RKO (cell line): ENCODE measurements at regions not wholly inside any gene's neighbourhood (a gene's known extent, or its start where the extent isn't known, plus 50 kb on each side); places are given as distances from the start of the nearest gene placed in this dataset.

ENCODE experiments used
- DNase-seq: peaks from one replicate; pipeline ENCODE4 v3.0.0-alpha.2; 2016; ENCODE audit warnings: low spot score

DNA sequence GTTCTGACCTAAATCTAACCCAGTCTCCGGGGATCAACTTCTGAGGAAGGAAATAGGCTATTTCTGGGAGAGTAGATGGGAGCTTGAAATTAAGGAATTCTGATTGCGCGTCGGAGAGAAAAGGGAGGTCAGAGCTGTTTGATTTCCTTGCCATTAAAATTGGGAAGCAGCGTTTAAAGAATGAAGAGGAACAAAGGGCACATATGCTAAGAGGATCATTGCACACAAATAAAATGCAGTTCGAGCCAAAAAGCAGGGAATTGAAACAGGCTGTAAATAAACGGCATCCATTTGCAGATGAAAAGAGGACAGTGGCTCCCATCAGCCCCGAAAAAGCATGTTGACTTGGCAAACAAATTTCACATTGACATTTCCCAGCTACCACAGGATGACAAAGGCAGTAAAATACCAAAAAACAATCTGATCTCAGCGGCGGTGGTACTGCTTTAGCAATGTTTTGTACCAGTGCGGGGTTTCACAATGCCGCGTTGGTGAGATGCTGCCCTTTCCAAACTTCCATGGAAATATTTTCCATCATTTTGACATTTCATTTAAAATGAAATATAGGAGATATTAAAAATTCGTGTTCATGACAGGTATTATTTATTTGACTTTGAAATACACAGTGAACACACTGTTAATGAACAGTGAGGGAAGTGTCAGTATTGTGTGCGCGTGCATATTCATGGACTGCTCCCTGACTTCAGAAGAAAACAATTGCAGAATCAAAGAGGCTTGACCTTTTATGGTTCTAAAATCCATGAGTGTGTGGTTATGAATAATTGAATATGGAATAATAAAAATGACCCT is 108.8 kb downstream of the SQOR start:
- no peak for DNase-seq

GRCh38 chr15:45744236-45744589 is 109.4 kb downstream of the SQOR start:
- DNase-seq = no peak

DNA sequence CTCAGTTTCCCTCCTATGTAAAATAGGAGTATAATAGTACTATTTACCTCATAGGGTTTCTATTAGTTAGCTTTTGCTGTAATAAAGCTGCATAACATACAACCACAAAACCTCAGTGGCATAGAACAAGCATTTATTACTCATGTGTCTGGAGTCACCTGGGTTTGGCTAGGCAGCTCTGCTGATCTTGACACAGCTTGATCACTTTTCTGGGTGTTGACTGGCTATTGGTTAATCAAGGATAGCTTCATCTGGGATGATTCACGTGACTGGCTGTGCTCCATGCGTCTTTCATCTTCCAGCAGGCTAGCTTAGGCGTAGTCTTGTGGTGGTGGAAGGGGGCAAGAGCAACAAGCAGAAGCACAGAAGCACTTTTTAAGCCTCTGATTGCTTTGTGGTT is 112.6 kb downstream of the SQOR start:
- DNase-seq = peak; percentile 16

DNA sequence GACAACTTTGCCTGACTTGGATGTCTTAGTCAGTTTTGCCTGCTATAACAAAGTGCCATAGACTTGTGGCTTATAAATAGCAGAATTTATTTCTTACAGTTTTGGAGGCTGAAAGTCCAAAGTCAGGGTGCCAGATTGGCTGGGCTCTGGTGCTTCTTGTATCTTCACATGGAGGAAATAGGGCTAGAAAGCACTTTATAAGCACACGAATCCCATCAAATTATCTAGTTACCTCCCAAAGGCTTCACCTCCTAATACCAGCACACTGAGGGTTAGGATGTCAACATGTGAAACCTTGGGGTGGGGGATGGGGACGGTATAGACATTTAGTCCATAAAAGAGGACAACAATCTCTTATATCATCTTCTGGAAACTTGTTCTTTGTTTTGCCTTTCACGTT is 116.8 kb downstream of the SQOR start:
- DNase-seq = no peak

GRCh38 chr15:45759936-45760335 is 125.1 kb downstream of the SQOR start:
- no peak for DNase-seq

- DNase-seq = no peak
Observed at GRCh38 chr15:45762726-45763125, 127.9 kb downstream of the SQOR start.

GRCh38 chr15:45763170-45763869 is 128.5 kb downstream of the SQOR start:
- DNase-seq = no peak

DNA sequence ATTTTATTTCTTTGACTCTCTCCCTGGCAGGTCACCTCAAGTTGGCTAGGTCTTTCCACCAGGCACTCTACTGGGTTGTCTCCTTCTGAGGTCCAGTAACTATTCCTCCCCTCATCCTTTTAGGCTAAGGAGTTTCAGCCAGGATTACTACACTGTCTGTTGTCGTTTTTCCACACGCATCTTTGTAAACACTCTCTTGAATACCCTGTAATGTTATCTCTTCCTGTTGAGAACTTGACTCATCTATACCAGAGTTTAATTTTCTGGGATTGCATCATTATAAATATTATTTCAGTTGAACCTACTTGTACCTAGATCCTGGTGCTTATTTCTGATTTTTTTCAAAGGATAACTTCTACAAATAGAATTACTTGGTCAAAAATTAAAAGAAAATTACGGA is 138.3 kb downstream of the SQOR start:
- no peak for DNase-seq

- DNase-seq = no peak
Observed at GRCh38 chr15:45776772-45777171, 141.9 kb downstream of the SQOR start.

DNA sequence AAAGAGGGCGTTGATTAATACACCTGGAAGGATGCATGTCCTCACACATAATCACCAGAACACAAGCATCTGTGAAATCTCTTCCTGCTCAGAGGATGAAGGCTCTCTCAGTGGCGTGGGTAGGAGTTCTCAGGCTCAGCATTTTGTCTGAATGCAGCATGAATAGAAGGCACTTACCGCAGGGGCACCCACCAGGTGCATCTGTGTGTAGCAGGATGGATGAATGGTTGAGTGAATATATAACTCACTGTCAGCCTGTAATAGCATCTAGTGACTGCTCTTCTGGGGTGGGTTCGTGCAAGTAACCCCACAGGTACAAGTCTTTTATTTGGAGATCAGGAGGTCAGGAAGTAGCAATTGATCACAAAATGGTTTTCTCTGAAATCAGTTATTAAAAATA is 143.0 kb downstream of the SQOR start:
- DNase-seq = no peak

DNA sequence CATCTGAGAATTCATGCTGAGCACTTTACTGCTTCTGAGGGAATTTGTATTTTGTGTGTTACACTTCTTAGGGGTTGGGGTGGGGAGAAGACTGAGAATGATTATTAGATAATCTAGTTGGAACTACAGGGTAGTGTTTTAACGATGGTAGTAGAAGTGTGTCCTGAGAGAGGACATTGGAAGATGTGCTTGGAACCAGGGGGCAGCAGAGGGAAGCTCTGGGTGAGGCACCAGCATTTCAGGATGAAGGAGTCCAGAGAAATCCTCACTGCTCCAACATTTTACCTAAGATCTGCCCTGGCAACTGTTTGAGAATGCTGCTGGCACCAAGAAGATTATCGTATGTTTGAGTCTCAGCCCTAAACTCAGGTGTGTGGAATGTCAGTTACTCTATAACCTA is 145.5 kb downstream of the SQOR start:
- no peak for DNase-seq

DNA sequence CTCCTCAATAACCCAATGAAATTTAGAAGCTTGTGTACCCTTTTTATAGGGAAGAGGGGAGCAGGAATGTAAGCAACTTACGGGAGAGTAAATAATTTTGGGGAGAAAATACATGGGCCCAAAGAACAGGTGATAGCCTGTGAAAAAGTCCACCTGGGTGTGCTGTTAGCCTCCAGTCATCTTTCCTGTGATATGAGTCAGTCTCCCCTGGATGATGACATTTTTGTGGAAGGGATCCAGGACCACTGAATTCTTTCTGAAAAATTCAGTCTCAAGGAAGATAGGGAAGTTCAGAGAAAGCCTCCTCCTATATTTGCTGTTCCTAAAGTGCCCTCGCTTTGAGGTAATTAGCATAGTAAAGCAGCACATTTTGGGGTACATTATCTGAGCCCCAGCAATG is 149.8 kb downstream of the SQOR start:
- no peak for DNase-seq

DNA sequence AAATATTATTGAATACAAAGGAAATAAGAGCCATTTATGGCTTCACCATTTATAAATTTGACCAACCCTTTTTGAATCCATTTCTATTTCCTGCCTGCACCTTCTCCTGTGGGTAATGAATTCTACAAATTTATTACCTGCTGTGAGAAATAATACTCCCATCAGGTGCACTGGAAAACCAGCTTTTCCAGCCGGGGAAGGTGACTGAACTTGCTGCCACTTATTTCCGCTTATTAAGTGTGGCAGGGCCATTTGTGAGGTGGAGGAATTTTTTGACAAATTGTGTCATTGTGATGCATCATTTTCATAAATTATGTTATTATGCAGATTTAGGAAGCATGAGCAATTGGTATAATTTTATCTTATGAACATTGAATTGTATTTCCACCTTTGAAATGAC is 151.1 kb downstream of the SQOR start:
- no peak for DNase-seq

DNA sequence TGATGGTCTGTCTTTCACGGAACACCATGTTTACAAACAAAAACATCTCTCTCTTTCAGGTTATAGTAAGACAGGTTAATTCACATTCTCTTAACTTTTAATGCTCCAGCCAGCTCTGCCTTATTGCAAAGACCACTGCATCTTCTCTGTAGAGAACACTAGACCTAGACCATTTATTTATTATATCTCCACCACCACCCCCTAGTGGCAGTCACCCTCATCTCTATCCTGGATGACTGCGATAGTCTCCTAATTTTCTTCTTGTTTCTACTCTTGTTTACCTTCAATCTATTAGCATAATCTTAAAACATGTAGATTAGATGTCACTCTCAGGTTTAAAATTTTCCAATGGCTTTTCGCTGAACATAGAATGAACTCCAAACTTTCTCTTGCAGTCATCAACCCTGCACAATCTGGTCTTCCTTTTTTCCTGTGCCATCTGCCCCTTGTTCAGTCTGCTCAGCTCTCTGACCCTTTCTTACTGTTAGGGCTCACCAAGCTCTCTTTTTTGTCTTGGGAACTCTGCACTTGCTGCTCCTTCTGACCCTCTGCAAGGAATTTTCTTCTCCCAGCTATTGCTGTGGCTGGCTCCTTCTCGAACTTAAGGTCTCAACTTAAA is 155.6 kb downstream of the SQOR start:
- peak; percentile 16 for DNase-seq

- no peak for DNase-seq
Observed at GRCh38 chr15:45794304-45794703, 159.5 kb downstream of the SQOR start.

DNA sequence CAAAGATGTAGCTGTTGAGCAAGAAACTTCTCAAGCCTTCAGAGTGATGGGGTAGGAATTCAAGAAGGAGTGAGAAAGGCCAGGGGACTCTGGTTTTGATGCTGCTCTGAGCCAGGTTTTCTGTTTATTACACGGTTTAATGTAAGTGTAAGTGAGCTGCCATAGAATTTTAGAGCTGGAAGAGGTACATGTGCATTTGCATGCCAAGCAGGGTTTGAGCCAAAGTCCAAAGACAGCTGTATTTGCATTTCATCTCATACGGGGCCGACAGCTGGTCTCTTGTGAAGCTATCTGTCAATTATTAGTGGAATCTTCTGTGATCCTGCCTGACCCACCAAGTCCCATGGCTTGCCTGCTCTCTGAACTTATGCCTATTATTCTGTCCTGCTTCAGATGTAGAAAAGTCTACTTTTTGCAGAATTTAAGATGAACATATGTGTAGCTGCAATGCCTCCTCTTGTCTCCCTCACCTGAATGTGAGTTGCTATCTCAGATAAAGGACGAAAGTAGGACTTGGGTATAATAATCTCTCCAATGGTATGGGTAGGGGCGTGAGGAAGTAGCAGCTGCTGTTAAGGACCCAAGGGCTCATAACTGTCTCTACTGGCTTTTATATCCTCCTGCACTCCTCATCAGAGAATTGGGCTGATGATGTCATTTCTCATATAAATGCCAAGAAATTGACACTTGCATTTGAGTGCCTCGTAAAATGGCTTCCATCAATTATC is 160.0 kb downstream of the SQOR start:
- no peak for DNase-seq

DNA sequence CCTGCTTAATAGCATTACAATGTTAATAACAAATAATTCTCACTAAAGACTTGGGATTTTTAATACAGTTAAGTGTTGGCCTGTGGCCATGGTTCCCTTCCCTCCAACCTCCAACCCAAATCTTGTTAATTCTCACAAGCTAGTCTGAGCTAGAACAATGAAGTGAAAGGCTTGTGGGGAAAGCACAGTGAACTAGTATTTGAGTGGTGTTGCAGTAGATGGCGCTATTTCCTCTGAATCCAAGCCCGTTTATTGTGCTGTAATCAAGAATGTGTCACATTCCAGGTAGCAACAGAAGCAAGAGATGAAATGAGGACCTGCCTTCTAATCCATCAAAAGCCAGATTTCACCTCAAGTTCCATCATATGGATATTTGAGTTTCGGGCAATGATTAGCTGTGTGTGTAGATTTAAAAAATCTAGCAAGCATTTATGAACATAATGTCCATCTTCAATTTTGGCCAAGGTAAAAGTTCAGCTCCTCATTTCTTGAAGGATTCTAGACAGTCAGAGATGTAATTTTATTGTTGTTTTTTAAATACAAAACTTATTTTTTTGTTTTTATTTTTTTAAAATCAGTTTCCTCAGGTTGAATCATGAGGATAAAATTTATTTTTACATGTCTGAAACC is 160.7 kb downstream of the SQOR start:
- DNase-seq = peak; percentile 61

GRCh38 chr15:45796433-45796832 is 161.6 kb downstream of the SQOR start:
- DNase-seq = no peak

- DNase-seq = no peak
Observed at GRCh38 chr15:45799508-45799907, 164.7 kb downstream of the SQOR start.

DNA sequence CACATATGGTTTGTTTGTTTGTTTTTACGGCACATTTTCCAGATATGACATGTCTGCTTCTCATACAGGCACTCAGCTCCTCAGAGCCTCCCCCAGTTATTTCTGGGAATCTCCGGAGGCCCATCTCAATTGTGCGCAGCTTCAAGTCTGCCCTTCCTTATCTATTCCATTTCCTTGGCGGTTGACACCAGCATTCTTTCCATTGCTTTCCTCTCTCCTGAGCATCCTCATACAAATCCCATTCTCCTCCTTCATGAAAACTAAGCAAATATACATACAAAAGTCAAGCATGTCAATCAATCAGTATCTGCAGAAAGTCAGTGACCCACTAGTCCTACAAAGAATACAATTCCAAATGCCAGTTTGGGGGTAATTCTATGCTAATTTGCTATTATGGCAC is 166.7 kb downstream of the SQOR start:
- no peak for DNase-seq

GRCh38 chr15:45802140-45802539 is 167.3 kb downstream of the SQOR start:
- DNase-seq = peak; percentile 3

GRCh38 chr15:45804028-45804427 is 169.2 kb downstream of the SQOR start:
- DNase-seq = no peak
